H1 (cell line): ENCODE measurements at regions not wholly inside any gene's neighbourhood (a gene's known extent, or its start where the extent isn't known, plus 50 kb on each side); places are given as distances from the start of the nearest gene placed in this dataset.

Experiments used
- EZH2 ChIP-seq: fragments of 200-600 bp; sonication (generic); IDR thresholded peaks from 2 replicates; pipeline ENCODE4 v1.7.1; 2012; ENCODE audit warnings: low read depth, mild to moderate bottlenecking, moderate library complexity, low read length, inconsistent platforms; ENCODE audit not compliant: severe bottlenecking
- FOSL1 ChIP-seq: IDR thresholded peaks from 2 replicates; pipeline ENCODE4 v1.6.1; 2011; ENCODE audit warnings: mild to moderate bottlenecking, low read depth, low read length, moderate library complexity; ENCODE audit not compliant: insufficient read depth
- SIRT6 ChIP-seq: IDR thresholded peaks from one replicate; pipeline ENCODE4 v1.7.1; 2012; ENCODE audit warnings: low read length, inconsistent platforms
- SIX5 ChIP-seq: IDR thresholded peaks from 2 replicates; pipeline ENCODE4 v1.6.1; 2011; ENCODE audit warnings: mild to moderate bottlenecking, low read depth, low read length
- SP1 ChIP-seq: IDR thresholded peaks from 2 replicates; pipeline ENCODE4 v1.6.1; 2011; ENCODE audit warnings: low read depth, low read length
- SP2 ChIP-seq: IDR thresholded peaks from 2 replicates; pipeline ENCODE4 v1.6.1; 2012; ENCODE audit warnings: mild to moderate bottlenecking, low read length, inconsistent platforms
- TCF12 ChIP-seq: IDR thresholded peaks from 2 replicates; pipeline ENCODE4 v1.6.1; 2011; ENCODE audit warnings: low read depth, mild to moderate bottlenecking, low read length
- TF ChIP-seq, protein P1 (sequence below): fragments of 300-600 bp; sonication (generic); IDR thresholded peaks from 2 replicates; pipeline ENCODE4 v1.7.1; 2012; ENCODE audit warnings: low read length, moderate library complexity, mild to moderate bottlenecking, inconsistent platforms; ENCODE audit not compliant: insufficient replicate concordance

DNA sequence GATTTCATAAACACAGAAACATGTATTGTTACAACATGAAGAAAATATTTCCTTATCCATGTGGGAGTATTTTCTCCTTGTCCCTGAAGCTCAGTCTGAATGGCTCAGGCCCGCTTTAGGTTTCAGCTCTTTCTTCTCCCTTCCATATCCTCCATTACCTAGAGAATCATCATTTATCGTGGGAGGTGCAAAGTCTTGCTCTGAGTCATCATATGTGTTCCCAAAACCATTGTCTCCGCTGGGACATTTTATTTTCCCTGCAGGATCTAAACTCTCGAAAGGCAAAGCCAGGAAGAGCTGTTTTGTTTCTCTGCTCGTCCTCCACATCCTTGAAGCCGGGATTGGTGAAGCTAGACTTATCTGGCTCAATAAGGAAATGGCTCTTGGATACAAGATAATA lies 571.2 kb downstream of the EDEM1 start (continued):
- TF ChIP-seq, protein P1, sequence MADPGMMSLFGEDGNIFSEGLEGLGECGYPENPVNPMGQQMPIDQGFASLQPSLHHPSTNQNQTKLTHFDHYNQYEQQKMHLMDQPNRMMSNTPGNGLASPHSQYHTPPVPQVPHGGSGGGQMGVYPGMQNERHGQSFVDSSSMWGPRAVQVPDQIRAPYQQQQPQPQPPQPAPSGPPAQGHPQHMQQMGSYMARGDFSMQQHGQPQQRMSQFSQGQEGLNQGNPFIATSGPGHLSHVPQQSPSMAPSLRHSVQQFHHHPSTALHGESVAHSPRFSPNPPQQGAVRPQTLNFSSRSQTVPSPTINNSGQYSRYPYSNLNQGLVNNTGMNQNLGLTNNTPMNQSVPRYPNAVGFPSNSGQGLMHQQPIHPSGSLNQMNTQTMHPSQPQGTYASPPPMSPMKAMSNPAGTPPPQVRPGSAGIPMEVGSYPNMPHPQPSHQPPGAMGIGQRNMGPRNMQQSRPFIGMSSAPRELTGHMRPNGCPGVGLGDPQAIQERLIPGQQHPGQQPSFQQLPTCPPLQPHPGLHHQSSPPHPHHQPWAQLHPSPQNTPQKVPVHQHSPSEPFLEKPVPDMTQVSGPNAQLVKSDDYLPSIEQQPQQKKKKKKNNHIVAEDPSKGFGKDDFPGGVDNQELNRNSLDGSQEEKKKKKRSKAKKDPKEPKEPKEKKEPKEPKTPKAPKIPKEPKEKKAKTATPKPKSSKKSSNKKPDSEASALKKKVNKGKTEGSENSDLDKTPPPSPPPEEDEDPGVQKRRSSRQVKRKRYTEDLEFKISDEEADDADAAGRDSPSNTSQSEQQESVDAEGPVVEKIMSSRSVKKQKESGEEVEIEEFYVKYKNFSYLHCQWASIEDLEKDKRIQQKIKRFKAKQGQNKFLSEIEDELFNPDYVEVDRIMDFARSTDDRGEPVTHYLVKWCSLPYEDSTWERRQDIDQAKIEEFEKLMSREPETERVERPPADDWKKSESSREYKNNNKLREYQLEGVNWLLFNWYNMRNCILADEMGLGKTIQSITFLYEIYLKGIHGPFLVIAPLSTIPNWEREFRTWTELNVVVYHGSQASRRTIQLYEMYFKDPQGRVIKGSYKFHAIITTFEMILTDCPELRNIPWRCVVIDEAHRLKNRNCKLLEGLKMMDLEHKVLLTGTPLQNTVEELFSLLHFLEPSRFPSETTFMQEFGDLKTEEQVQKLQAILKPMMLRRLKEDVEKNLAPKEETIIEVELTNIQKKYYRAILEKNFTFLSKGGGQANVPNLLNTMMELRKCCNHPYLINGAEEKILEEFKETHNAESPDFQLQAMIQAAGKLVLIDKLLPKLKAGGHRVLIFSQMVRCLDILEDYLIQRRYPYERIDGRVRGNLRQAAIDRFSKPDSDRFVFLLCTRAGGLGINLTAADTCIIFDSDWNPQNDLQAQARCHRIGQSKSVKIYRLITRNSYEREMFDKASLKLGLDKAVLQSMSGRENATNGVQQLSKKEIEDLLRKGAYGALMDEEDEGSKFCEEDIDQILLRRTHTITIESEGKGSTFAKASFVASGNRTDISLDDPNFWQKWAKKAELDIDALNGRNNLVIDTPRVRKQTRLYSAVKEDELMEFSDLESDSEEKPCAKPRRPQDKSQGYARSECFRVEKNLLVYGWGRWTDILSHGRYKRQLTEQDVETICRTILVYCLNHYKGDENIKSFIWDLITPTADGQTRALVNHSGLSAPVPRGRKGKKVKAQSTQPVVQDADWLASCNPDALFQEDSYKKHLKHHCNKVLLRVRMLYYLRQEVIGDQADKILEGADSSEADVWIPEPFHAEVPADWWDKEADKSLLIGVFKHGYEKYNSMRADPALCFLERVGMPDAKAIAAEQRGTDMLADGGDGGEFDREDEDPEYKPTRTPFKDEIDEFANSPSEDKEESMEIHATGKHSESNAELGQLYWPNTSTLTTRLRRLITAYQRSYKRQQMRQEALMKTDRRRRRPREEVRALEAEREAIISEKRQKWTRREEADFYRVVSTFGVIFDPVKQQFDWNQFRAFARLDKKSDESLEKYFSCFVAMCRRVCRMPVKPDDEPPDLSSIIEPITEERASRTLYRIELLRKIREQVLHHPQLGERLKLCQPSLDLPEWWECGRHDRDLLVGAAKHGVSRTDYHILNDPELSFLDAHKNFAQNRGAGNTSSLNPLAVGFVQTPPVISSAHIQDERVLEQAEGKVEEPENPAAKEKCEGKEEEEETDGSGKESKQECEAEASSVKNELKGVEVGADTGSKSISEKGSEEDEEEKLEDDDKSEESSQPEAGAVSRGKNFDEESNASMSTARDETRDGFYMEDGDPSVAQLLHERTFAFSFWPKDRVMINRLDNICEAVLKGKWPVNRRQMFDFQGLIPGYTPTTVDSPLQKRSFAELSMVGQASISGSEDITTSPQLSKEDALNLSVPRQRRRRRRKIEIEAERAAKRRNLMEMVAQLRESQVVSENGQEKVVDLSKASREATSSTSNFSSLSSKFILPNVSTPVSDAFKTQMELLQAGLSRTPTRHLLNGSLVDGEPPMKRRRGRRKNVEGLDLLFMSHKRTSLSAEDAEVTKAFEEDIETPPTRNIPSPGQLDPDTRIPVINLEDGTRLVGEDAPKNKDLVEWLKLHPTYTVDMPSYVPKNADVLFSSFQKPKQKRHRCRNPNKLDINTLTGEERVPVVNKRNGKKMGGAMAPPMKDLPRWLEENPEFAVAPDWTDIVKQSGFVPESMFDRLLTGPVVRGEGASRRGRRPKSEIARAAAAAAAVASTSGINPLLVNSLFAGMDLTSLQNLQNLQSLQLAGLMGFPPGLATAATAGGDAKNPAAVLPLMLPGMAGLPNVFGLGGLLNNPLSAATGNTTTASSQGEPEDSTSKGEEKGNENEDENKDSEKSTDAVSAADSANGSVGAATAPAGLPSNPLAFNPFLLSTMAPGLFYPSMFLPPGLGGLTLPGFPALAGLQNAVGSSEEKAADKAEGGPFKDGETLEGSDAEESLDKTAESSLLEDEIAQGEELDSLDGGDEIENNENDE: no peak
- TF ChIP-seq TCF12 (no peak), SP1 (no peak), SIRT6 (no peak), SP2 (no peak), EZH2 (no peak), FOSL1 (no peak), SIX5 (no peak)
